HCT116 (cell line): ENCODE measurements at regions not wholly inside any gene's neighbourhood (a gene's known extent, or its start where the extent isn't known, plus 50 kb on each side); places are given as distances from the start of the nearest gene placed in this dataset.

ENCODE experiments used
- ATAC-seq: fragments of 200-7000 bp; cut with Tn5 transposase; 2 replicates; pipeline ENCODE4 v1.9.1; 2020; ENCODE audit warnings: mild to moderate bottlenecking, moderate library complexity
- BruUV-seq: library from RNA; stranded (reverse); fragments of 400-500 nt; replicated peaks from 2 replicates; lab custom pipeline; 2021; lab: Mats Ljungman, UMichigan
- CTCF ChIA-PET: fragments of 300-600 bp; sonication (Branson Sonifier 250); formaldehyde crosslinking; loops from one replicate; lab custom pipeline; 2021; ENCODE audit warnings: antibody characterized with exemption; lab: Charles Lee
- POLR2A ChIA-PET: fragments of 300-600, 350-600 bp; sonication (Branson Sonifier 250); formaldehyde crosslinking; loops from one replicate; lab custom pipeline; 2021; ENCODE audit warnings: antibody characterized with exemption; lab: Charles Lee
- RAD21 ChIA-PET, 2 experiments: fragments of 300-600 bp; sonication (Branson Sonifier 250); formaldehyde crosslinking; loops; one replicate each; lab custom pipeline; 2023; ENCODE audit warnings: low total read pairs in 2 of 2; ENCODE audit not compliant: uncharacterized antibody in 2 of 2, unreplicated experiment in 2 of 2, low non-redundant PET in 1 of 2; lab: Charles Lee
- DNase-seq: peaks from one replicate; pipeline ENCODE4 v3.0.0-alpha.2; 2010; ENCODE audit warnings: low read depth, low spot score
- H2AFZ ChIP-seq: fragments of 200-600 bp; shearing (Covaris generic), sonication (generic); 2 replicates; pipeline ENCODE4 v1.6.1; 2017; ENCODE audit warnings: low read depth, mixed run types, mixed read lengths, antibody characterized with exemption, low read length; ENCODE audit not compliant: poor library complexity, severe bottlenecking
- H3K27ac ChIP-seq: 2 replicates; pipeline ENCODE4 v1.5.1; 2012; ENCODE audit warnings: low read depth, low read length
- H3K27me3 ChIP-seq: fragments of 200-600 bp; sonication (generic); 2 replicates; pipeline ENCODE4 v1.6.1; 2016; ENCODE audit warnings: mixed run types, low read length, mixed read lengths; ENCODE audit not compliant: insufficient read depth
- H3K36me3 ChIP-seq, 2 experiments: fragments of 200-500 bp in 1 of 2; fragments of 200-600 bp in 1 of 2; sonication (Bioruptor generic) in 1 of 2; sonication (generic) in 1 of 2; 2 replicates each; pipeline versions ENCODE4 v1.5.1 to v1.6.1; 2014 to 2016; ENCODE audit warnings: low read length in 2 of 2, inconsistent platforms in 1 of 2, mixed read lengths in 1 of 2, mixed run types in 1 of 2; ENCODE audit not compliant: insufficient read depth in 2 of 2, control insufficient read depth in 1 of 2
- H3K4me1 ChIP-seq, 2 experiments: fragments of 200-600 bp in 1 of 2; sonication (generic) in 1 of 2; 2 replicates each; pipeline versions ENCODE4 v1.5.1 to v1.6.1; 2012 to 2017; ENCODE audit warnings: low read length in 2 of 2, inconsistent platforms in 1 of 2, mild to moderate bottlenecking in 1 of 2, mixed read lengths in 1 of 2, mixed run types in 1 of 2, moderate library complexity in 1 of 2; ENCODE audit not compliant: insufficient read depth in 2 of 2, control insufficient read depth in 1 of 2
- H3K4me2 ChIP-seq: fragments of 200-600 bp; sonication (generic); 2 replicates; pipeline ENCODE4 v1.6.1; 2017; ENCODE audit warnings: mixed run types, low read length, mixed read lengths
- H3K4me3 ChIP-seq, 2 experiments: fragments of 200-600 bp in 1 of 2; sonication (generic) in 1 of 2; replicated peaks in 1 of 2; 2 replicates each; pipeline ENCODE4 v1.5.1; 2011 to 2016; ENCODE audit warnings: low read length in 2 of 2, control low read depth in 1 of 2, low read depth in 1 of 2, mild to moderate bottlenecking in 1 of 2, mixed read lengths in 1 of 2, mixed run types in 1 of 2
- H3K79me2 ChIP-seq: fragments of 200-600 bp; sonication (generic); 2 replicates; pipeline ENCODE4 v1.6.1; 2017; ENCODE audit warnings: mild to moderate bottlenecking, mixed run types, low read length, moderate library complexity, mixed read lengths; ENCODE audit not compliant: insufficient read depth
- H3K9ac ChIP-seq: fragments of 200-600 bp; sonication (generic); 2 replicates; pipeline ENCODE4 v1.6.1; 2016; ENCODE audit warnings: low read length, mixed read lengths
- H3K9me2 ChIP-seq: fragments of 200-600 bp; sonication (generic), shearing (Covaris generic); 2 replicates; pipeline ENCODE4 v1.6.1; 2017; ENCODE audit warnings: mixed run types, mild to moderate bottlenecking, moderate library complexity; ENCODE audit not compliant: insufficient read depth
- H3K9me3 ChIP-seq, 2 experiments: fragments of 200-500 bp in 1 of 2; fragments of 200-600 bp in 1 of 2; sonication (Bioruptor generic) in 1 of 2; sonication (generic) in 1 of 2; 2 replicates each; pipeline ENCODE4 v1.6.1; 2014 to 2017; ENCODE audit warnings: low read length in 2 of 2, mixed read lengths in 2 of 2, inconsistent platforms in 1 of 2, low read depth in 1 of 2, mild to moderate bottlenecking in 1 of 2, mixed run types in 1 of 2, moderate library complexity in 1 of 2; ENCODE audit not compliant: control insufficient read depth in 1 of 2, insufficient read depth in 1 of 2
- H4K20me1 ChIP-seq: fragments of 200-600 bp; sonication (generic), shearing (Covaris generic); 2 replicates; pipeline ENCODE4 v1.6.1; 2017; ENCODE audit warnings: mixed run types, mild to moderate bottlenecking, moderate library complexity; ENCODE audit not compliant: insufficient read depth
- CBX3 ChIP-seq: IDR thresholded peaks from 2 replicates; pipeline ENCODE4 v1.6.1; 2012; ENCODE audit warnings: low read depth
- CEBPB ChIP-seq: IDR thresholded peaks from 2 replicates; pipeline ENCODE4 v1.6.1; 2012; ENCODE audit warnings: low read depth
- EGR1 ChIP-seq: IDR thresholded peaks from 2 replicates; pipeline ENCODE4 v1.6.1; 2012; ENCODE audit warnings: low read depth
- ELF1 ChIP-seq: IDR thresholded peaks from 2 replicates; pipeline ENCODE4 v1.6.1; 2012; ENCODE audit warnings: low read depth, borderline replicate concordance
- EZH2phosphoT487 ChIP-seq: fragments of 200-600 bp; IDR thresholded peaks from 2 replicates; pipeline ENCODE4 v1.6.1; 2018; ENCODE audit warnings: antibody characterized with exemption, borderline replicate concordance
- JUND ChIP-seq: IDR thresholded peaks from 2 replicates; pipeline ENCODE4 v1.6.1; 2012
- POLR2A ChIP-seq: IDR thresholded peaks from 2 replicates; pipeline ENCODE4 v1.7.0; 2011; ENCODE audit warnings: borderline replicate concordance; ENCODE audit not compliant: insufficient read depth, insufficient read length; ENCODE audit errors: extremely low read depth
- RAD21 ChIP-seq: IDR thresholded peaks from 2 replicates; pipeline ENCODE4 v1.6.1; 2012; ENCODE audit warnings: low read depth, mild to moderate bottlenecking
- SIN3A ChIP-seq: IDR thresholded peaks from 2 replicates; pipeline ENCODE4 v1.6.1; 2012; ENCODE audit warnings: low read depth
- SP1 ChIP-seq: IDR thresholded peaks from 2 replicates; pipeline ENCODE4 v1.6.1; 2012; ENCODE audit warnings: low read depth
- SRF ChIP-seq: IDR thresholded peaks from 2 replicates; pipeline ENCODE4 v1.6.1; 2012; ENCODE audit warnings: low read depth
- TCF7L2 ChIP-seq: IDR thresholded peaks from 2 replicates; pipeline ENCODE4 v1.7.0; 2011; ENCODE audit warnings: borderline replicate concordance, inconsistent platforms; ENCODE audit not compliant: insufficient read depth, insufficient read length; ENCODE audit errors: extremely low read depth
- YY1 ChIP-seq: IDR thresholded peaks from 2 replicates; pipeline ENCODE4 v1.6.1; 2011; ENCODE audit warnings: low read length, low read depth, moderate library complexity, mild to moderate bottlenecking; ENCODE audit not compliant: insufficient replicate concordance; ENCODE audit errors: extremely low read depth
- ZFX ChIP-seq: fragments of 450-650 bp; IDR thresholded peaks from 2 replicates; pipeline ENCODE4 v1.6.1; 2017
- ZNF274 ChIP-seq: fragments of 200-500 bp; sonication (Bioruptor generic); IDR thresholded peaks from 2 replicates; pipeline ENCODE4 v1.6.1; 2014; ENCODE audit warnings: mild to moderate bottlenecking, low read depth, low read length, inconsistent platforms
- intact Hi-C: fragments of 100-400 bp; cut with micrococcal nuclease; formaldehyde crosslinking; loops from 2 replicates; pipeline ENCODE4 v1.10.0; 2022
- TF ChIP-seq, protein P1 (sequence below): IDR thresholded peaks from 2 replicates; pipeline ENCODE4 v1.6.1; 2011; ENCODE audit warnings: mild to moderate bottlenecking, low read length, moderate library complexity; ENCODE audit not compliant: insufficient replicate concordance; ENCODE audit errors: extremely low read depth
- TF ChIP-seq, protein P2 (sequence below): IDR thresholded peaks from 2 replicates; pipeline ENCODE4 v1.6.1; 2012
- TF ChIP-seq, protein P3 (sequence below): IDR thresholded peaks from 2 replicates; pipeline ENCODE4 v1.6.1; 2012
- TF ChIP-seq, protein P4 (sequence below): IDR thresholded peaks from 2 replicates; pipeline ENCODE4 v1.6.1; 2012; ENCODE audit warnings: low read depth
- TF ChIP-seq, protein P5 (sequence below), 3 experiments: fragments of 200-600 bp in 1 of 3; sonication (generic) in 1 of 3; IDR thresholded peaks in 2 of 3; conservative IDR thresholded peaks in 1 of 3; 2 replicates each; pipeline ENCODE4 v1.5.1; 2012 to 2017; ENCODE audit warnings: low read depth in 2 of 3, low read length in 2 of 3, antibody characterized with exemption in 1 of 3, borderline replicate concordance in 1 of 3, control low read depth in 1 of 3, mild to moderate bottlenecking in 1 of 3, mixed read lengths in 1 of 3, mixed run types in 1 of 3, moderate library complexity in 1 of 3; ENCODE audit not compliant: insufficient read depth in 1 of 3

DNA sequence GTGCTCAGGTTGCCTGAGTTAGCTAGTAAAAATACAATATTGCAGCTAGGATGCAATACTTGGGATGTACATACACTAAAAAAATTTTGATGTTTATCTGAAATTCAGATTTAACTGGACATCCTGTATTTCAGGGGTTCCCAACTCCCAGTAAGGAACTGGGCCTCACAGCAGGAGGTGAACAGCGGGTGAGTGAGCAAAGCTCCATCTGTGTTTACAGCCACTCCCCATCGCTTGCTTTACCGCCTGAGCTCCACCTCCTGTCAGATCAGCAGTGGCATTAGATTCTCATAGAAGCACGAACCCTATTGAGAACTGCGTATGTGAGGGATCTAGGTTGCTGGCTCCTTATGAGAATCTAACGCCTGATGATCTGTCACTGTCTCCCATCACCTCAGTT lies 285.1 kb upstream of the PROK2 start:
- H3K9me2 ChIP-seq = no peaks in the 10 kb centered on the region
- intact Hi-C loops = no loop called here
- H2AFZ ChIP-seq = no peak overlapping the region
- RAD21 ChIA-PET = no interaction called here
- H3K4me2 ChIP-seq = no peak overlapping the region
- H3K27me3 ChIP-seq = peaks cover 8% of the 10 kb centered on the region; the same call in 1 of the 2 replicates
- ATAC-seq (no peak), DNase-seq (no peak)
- H3K9me3 ChIP-seq = 0 out of 4 replicates have a peak, but pooled peaks cover 0 to 1% of the 10 kb centered on the region in 2 experiments
- no peak overlapping the region for H3K9ac ChIP-seq
- H4K20me1 ChIP-seq = no peaks in the 10 kb centered on the region
- no peaks in the 10 kb centered on the region for H3K36me3 ChIP-seq
- no TSS peak for BruUV-seq
- no peak overlapping the region for H3K4me3 ChIP-seq
- CTCF ChIA-PET = interaction anchor here (1.3 kb wide), 1 partner anchor 195 kb away, joined by 3 read pairs; no protein-coding TSS in a partner anchor
- POLR2A ChIA-PET = no interaction called here
- TF ChIP-seq RAD21 (no peak), SIN3A (no peak), JUND (no peak), CEBPB (no peak), ZNF274 (no peak), SRF (no peak), EZH2phosphoT487 (no peak), EGR1 (no peak), CBX3 (no peak), YY1 (no peak), TCF7L2 (no peak), ZFX (no peak), ELF1 (no peak), SP1 (no peak), POLR2A (no peak)
- TF ChIP-seq, protein P1, sequence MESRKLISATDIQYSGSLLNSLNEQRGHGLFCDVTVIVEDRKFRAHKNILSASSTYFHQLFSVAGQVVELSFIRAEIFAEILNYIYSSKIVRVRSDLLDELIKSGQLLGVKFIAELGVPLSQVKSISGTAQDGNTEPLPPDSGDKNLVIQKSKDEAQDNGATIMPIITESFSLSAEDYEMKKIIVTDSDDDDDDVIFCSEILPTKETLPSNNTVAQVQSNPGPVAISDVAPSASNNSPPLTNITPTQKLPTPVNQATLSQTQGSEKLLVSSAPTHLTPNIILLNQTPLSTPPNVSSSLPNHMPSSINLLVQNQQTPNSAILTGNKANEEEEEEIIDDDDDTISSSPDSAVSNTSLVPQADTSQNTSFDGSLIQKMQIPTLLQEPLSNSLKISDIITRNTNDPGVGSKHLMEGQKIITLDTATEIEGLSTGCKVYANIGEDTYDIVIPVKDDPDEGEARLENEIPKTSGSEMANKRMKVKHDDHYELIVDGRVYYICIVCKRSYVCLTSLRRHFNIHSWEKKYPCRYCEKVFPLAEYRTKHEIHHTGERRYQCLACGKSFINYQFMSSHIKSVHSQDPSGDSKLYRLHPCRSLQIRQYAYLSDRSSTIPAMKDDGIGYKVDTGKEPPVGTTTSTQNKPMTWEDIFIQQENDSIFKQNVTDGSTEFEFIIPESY = no peak
- TF ChIP-seq, protein P2, sequence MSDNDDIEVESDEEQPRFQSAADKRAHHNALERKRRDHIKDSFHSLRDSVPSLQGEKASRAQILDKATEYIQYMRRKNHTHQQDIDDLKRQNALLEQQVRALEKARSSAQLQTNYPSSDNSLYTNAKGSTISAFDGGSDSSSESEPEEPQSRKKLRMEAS = no peak
- TF ChIP-seq, protein P3, sequence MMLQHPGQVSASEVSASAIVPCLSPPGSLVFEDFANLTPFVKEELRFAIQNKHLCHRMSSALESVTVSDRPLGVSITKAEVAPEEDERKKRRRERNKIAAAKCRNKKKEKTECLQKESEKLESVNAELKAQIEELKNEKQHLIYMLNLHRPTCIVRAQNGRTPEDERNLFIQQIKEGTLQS = no peak
- TF ChIP-seq, protein P4, sequence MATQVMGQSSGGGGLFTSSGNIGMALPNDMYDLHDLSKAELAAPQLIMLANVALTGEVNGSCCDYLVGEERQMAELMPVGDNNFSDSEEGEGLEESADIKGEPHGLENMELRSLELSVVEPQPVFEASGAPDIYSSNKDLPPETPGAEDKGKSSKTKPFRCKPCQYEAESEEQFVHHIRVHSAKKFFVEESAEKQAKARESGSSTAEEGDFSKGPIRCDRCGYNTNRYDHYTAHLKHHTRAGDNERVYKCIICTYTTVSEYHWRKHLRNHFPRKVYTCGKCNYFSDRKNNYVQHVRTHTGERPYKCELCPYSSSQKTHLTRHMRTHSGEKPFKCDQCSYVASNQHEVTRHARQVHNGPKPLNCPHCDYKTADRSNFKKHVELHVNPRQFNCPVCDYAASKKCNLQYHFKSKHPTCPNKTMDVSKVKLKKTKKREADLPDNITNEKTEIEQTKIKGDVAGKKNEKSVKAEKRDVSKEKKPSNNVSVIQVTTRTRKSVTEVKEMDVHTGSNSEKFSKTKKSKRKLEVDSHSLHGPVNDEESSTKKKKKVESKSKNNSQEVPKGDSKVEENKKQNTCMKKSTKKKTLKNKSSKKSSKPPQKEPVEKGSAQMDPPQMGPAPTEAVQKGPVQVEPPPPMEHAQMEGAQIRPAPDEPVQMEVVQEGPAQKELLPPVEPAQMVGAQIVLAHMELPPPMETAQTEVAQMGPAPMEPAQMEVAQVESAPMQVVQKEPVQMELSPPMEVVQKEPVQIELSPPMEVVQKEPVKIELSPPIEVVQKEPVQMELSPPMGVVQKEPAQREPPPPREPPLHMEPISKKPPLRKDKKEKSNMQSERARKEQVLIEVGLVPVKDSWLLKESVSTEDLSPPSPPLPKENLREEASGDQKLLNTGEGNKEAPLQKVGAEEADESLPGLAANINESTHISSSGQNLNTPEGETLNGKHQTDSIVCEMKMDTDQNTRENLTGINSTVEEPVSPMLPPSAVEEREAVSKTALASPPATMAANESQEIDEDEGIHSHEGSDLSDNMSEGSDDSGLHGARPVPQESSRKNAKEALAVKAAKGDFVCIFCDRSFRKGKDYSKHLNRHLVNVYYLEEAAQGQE = no peak
- TF ChIP-seq, protein P5, sequence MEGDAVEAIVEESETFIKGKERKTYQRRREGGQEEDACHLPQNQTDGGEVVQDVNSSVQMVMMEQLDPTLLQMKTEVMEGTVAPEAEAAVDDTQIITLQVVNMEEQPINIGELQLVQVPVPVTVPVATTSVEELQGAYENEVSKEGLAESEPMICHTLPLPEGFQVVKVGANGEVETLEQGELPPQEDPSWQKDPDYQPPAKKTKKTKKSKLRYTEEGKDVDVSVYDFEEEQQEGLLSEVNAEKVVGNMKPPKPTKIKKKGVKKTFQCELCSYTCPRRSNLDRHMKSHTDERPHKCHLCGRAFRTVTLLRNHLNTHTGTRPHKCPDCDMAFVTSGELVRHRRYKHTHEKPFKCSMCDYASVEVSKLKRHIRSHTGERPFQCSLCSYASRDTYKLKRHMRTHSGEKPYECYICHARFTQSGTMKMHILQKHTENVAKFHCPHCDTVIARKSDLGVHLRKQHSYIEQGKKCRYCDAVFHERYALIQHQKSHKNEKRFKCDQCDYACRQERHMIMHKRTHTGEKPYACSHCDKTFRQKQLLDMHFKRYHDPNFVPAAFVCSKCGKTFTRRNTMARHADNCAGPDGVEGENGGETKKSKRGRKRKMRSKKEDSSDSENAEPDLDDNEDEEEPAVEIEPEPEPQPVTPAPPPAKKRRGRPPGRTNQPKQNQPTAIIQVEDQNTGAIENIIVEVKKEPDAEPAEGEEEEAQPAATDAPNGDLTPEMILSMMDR (IDR thresholded peaks at IDR 0.05 in 2 of 3, conservative IDR thresholded peaks at IDR 0.05 in 1 of 3; ENCODE audit: borderline replicate concordance in 1 of 3, insufficient read depth in 1 of 3, low read depth in 2 of 3, low read length in 2 of 3) = no peak
- TF ChIP-seq, all 23 proteins: peak for 0
- H3K4me1 ChIP-seq = no peaks in the 10 kb centered on the region
- H3K79me2 ChIP-seq = no peaks in the 10 kb centered on the region
- H3K27ac ChIP-seq = no peak overlapping the region
